ENCODE measurements at regions not wholly inside any gene's neighbourhood (a gene's known extent, or its start where the extent isn't known, plus 50 kb on each side); places are given as distances from the start of the nearest gene placed in this dataset.

GRCh38 chr1:96427616-96428015 is 294.0 kb upstream of the PTBP2 start:
- 57% methylated on average over 2 of the region's 2 CpGs for WGBS
- no peak for DNase-seq (ENCODE audit: extremely low spot score)
- Histone ChIP-seq H3K9me3 (no peaks in the 10 kb centered on the region), H3K4me1 (peaks cover 0 to 10% (median 0%) of the 10 kb centered on the region in 4 donors), H3K27me3 (no peaks in the 10 kb centered on the region), H3K27ac (replicated peaks in 1 of 4) (no peak overlapping the region), H3K4me3 (no peak overlapping the region), H3K36me3 (no peaks in the 10 kb centered on the region)
- TF ChIP-seq, protein P1, sequence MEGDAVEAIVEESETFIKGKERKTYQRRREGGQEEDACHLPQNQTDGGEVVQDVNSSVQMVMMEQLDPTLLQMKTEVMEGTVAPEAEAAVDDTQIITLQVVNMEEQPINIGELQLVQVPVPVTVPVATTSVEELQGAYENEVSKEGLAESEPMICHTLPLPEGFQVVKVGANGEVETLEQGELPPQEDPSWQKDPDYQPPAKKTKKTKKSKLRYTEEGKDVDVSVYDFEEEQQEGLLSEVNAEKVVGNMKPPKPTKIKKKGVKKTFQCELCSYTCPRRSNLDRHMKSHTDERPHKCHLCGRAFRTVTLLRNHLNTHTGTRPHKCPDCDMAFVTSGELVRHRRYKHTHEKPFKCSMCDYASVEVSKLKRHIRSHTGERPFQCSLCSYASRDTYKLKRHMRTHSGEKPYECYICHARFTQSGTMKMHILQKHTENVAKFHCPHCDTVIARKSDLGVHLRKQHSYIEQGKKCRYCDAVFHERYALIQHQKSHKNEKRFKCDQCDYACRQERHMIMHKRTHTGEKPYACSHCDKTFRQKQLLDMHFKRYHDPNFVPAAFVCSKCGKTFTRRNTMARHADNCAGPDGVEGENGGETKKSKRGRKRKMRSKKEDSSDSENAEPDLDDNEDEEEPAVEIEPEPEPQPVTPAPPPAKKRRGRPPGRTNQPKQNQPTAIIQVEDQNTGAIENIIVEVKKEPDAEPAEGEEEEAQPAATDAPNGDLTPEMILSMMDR (IDR thresholded peaks at IDR 0.05), result no peak
- no peak for TF ChIP-seq POLR2AphosphoS5 (IDR thresholded peaks at IDR 0.05)
- TF ChIP-seq EP300 (IDR thresholded peaks at IDR 0.05), result no peak
- TF ChIP-seq POLR2A (IDR thresholded peaks at IDR 0.05; ENCODE audit: low read depth), result no peak
- intact Hi-C loops (cut with DNase I), result no loop called here

DNA sequence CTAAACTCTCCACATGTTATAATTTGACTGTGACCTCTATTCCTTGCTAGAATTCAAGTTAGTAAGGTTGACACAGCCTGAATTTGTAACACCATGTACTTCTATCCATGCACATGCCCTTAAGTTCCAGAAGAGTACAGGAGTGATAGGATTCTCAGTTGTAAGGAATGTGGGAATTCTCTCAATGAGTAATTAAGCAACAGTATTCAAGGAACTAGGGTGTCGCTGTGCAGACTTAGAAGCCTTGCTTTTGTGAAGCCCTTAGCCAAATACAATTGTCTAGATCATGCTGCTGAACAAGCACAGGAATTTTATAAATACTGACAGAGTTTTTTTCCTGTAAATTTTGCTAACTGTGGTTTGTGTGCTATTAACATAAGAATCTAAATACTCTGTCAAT is 276.3 kb upstream of the PTBP2 start:
- H3K4me1 ChIP-seq, result no peaks in the 10 kb centered on the region
- H3K36me3 ChIP-seq, result no peaks in the 10 kb centered on the region
- TF ChIP-seq POLR2AphosphoS5 (IDR thresholded peaks at IDR 0.05) (no peak), EP300 (IDR thresholded peaks at IDR 0.05) (no peak)
- H3K9me3 ChIP-seq, result no peaks in the 10 kb centered on the region
- no peak for DNase-seq (ENCODE audit: extremely low spot score)
- H3K27me3 ChIP-seq, result no peaks in the 10 kb centered on the region
- H3K4me3 ChIP-seq, result no peak overlapping the region
- 100% methylated on average over 1 of the region's 1 CpG for WGBS
- H3K27ac ChIP-seq (replicated peaks in 1 of 4), result no peak overlapping the region
- intact Hi-C loops (cut with DNase I), result no loop called here

- intact Hi-C loops (cut with DNase I), result no loop called here
- H3K4me1 ChIP-seq, result peaks cover 0 to 11% (median 2%) of the 10 kb centered on the region in 4 donors
- DNase-seq (ENCODE audit: extremely low spot score), result no peak
- WGBS, result 79% methylated on average over 3 of the region's 3 CpGs
- H3K9me3 ChIP-seq, result no peaks in the 10 kb centered on the region
- H3K4me3 ChIP-seq, result no peak overlapping the region
- no peaks in the 10 kb centered on the region for H3K27me3 ChIP-seq
- no peak overlapping the region for H3K27ac ChIP-seq (replicated peaks in 1 of 4)
- H3K36me3 ChIP-seq, result no peaks in the 10 kb centered on the region
- TF ChIP-seq EP300 (IDR thresholded peaks at IDR 0.05) (no peak), POLR2A (IDR thresholded peaks at IDR 0.05; ENCODE audit: low read depth) (no peak), POLR2AphosphoS5 (IDR thresholded peaks at IDR 0.05) (no peak)
- TF ChIP-seq, protein P1 (IDR thresholded peaks at IDR 0.05), result no peak
Measured at GRCh38 chr1:96464066-96464465, 257.5 kb upstream of the PTBP2 start.

DNA sequence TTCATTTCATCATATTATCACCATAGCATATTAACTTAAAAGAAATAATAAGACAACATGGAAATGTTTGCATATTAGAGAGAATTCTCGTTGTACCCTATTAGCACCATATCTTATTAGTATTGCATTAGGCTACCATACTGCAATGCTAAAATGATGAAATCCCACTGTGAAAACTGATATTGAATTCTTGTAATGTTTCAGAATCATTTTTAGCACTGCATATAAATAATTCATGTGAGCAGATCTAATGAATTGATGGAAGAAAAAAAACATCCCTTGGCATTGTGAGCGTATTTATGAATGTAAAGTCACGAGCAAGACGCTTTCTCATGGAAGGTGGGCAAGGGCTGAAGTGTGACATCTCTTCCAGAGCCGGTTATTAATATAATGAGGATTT is 257.1 kb upstream of the PTBP2 start:
- H3K36me3 ChIP-seq, result no peaks in the 10 kb centered on the region
- WGBS, result 90% methylated on average over 5 of the region's 5 CpGs
- H3K4me3 ChIP-seq, result no peak overlapping the region
- TF ChIP-seq EP300 (IDR thresholded peaks at IDR 0.05), result no peak
- TF ChIP-seq POLR2AphosphoS5 (IDR thresholded peaks at IDR 0.05), result no peak
- TF ChIP-seq, protein P1 (IDR thresholded peaks at IDR 0.05), result no peak
- TF ChIP-seq POLR2A (IDR thresholded peaks at IDR 0.05; ENCODE audit: low read depth), result no peak
- peaks cover 0 to 11% (median 2%) of the 10 kb centered on the region in 4 donors for H3K4me1 ChIP-seq
- no peak for DNase-seq (ENCODE audit: extremely low spot score)
- no peaks in the 10 kb centered on the region for H3K9me3 ChIP-seq
- H3K27me3 ChIP-seq, result no peaks in the 10 kb centered on the region
- intact Hi-C loops (cut with DNase I), result no loop called here
- H3K27ac ChIP-seq (replicated peaks in 1 of 4), result no peak overlapping the region

GRCh38 chr1:96464991-96465390 is 256.6 kb upstream of the PTBP2 start:
- no peak for DNase-seq (ENCODE audit: extremely low spot score)
- no peak overlapping the region for H3K27ac ChIP-seq (replicated peaks in 1 of 4)
- no peaks in the 10 kb centered on the region for H3K27me3 ChIP-seq
- H3K36me3 ChIP-seq, result no peaks in the 10 kb centered on the region
- intact Hi-C loops (cut with DNase I), result no loop called here
- WGBS, result 87% methylated on average over 3 of the region's 3 CpGs
- H3K4me1 ChIP-seq, result peaks cover 0 to 11% (median 2%) of the 10 kb centered on the region in 4 donors
- no peak for TF ChIP-seq EP300 (IDR thresholded peaks at IDR 0.05)
- no peak for TF ChIP-seq POLR2A (IDR thresholded peaks at IDR 0.05; ENCODE audit: low read depth)
- TF ChIP-seq, protein P1 (IDR thresholded peaks at IDR 0.05), result no peak
- TF ChIP-seq POLR2AphosphoS5 (IDR thresholded peaks at IDR 0.05), result no peak
- H3K4me3 ChIP-seq, result no peak overlapping the region
- H3K9me3 ChIP-seq, result no peaks in the 10 kb centered on the region
